T-cell (primary cell): ENCODE measurements at regions not wholly inside any gene's neighbourhood (a gene's known extent, or its start where the extent isn't known, plus 50 kb on each side); places are given as distances from the start of the nearest gene placed in this dataset.

Experiments
- ATAC-seq, 4 experiments: fragments of 200-7000 bp in 3 of 4; fragments of 150-1000 bp in 1 of 4; cut with Tn5 transposase; replicated peaks in 1 of 4; 1 replicate in 3 of 4; 2 replicates in 1 of 4; pipeline ENCODE4 v1.10.0; 2021; ENCODE audit warnings: moderate library complexity in 3 of 4, mild to moderate bottlenecking in 2 of 4, moderate number of reproducible peaks in 1 of 4
- CTCF ChIA-PET, 2 donors: fragments of 300-600 bp; sonication (Branson Sonifier 250); formaldehyde crosslinking; loops; one replicate each; lab custom pipeline; 2022; ENCODE audit warnings: antibody characterized with exemption in 2 of 2; lab: Charles Lee
- POLR2A ChIA-PET, 2 donors: fragments of 300-600 bp; sonication (Branson Sonifier 250); formaldehyde crosslinking; loops; one replicate each; lab custom pipeline; 2022; ENCODE audit warnings: antibody characterized with exemption in 2 of 2; lab: Charles Lee
- DNase-seq, 35 experiments: peaks; one replicate each; pipeline versions ENCODE4 v3.0.0 to v3.0.0-alpha.2; 2013 to 2023
- H3K27ac ChIP-seq: one replicate; pipeline ENCODE4 v1.5.1; 2013; ENCODE audit warnings: low read length
- H3K27me3 ChIP-seq, 2 experiments: replicated peaks in 1 of 2; 1 replicate in 1 of 2; 2 replicates in 1 of 2; pipeline versions ENCODE4 v1.6.1 to v1.7.0; 2013; ENCODE audit warnings: low read length in 1 of 2, mixed read lengths in 1 of 2; ENCODE audit not compliant: control insufficient read depth in 2 of 2, insufficient read depth in 2 of 2; ENCODE audit errors: extremely low read depth in 1 of 2
- H3K36me3 ChIP-seq, 2 donors: 1 replicate in 1 of 2; 2 replicates in 1 of 2; pipeline versions ENCODE4 v1.6.1 to v1.7.0; 2013; ENCODE audit warnings: low read length in 1 of 2; ENCODE audit not compliant: control insufficient read depth in 2 of 2, insufficient read depth in 1 of 2; ENCODE audit errors: extremely low read depth in 1 of 2
- H3K4me1 ChIP-seq, 2 experiments: 1 replicate in 1 of 2; 2 replicates in 1 of 2; pipeline versions ENCODE4 v1.6.1 to v1.7.0; 2013; ENCODE audit warnings: low read length in 2 of 2, mixed read lengths in 1 of 2; ENCODE audit not compliant: insufficient read depth in 2 of 2, control insufficient read depth in 1 of 2; ENCODE audit errors: extremely low read depth in 1 of 2
- H3K4me3 ChIP-seq, 2 donors: 1 replicate in 1 of 2; 2 replicates in 1 of 2; pipeline versions ENCODE4 v1.5.1 to v1.7.0; 2013; ENCODE audit warnings: mild to moderate bottlenecking in 2 of 2, low read length in 1 of 2, moderate library complexity in 1 of 2; ENCODE audit not compliant: control insufficient read depth in 1 of 2; ENCODE audit errors: extremely low read depth in 1 of 2
- H3K9me3 ChIP-seq: 2 replicates; pipeline ENCODE4 v1.7.0; 2013
- H3K27ac Mint-ChIP-seq, 2 donors: one replicate each; pipeline ENCODE4 v1.8.0; 2020 to 2021; ENCODE audit warnings: mild to moderate bottlenecking in 2 of 2, mixed read lengths in 2 of 2
- H3K27me3 Mint-ChIP-seq, 2 donors: one replicate each; pipeline ENCODE4 v1.8.0; 2021 to 2022; ENCODE audit warnings: mixed read lengths in 2 of 2
- H3K36me3 Mint-ChIP-seq: one replicate; pipeline ENCODE4 v1.8.0; 2021; ENCODE audit warnings: mixed read lengths
- H3K4me1 Mint-ChIP-seq, 3 donors: one replicate each; pipeline ENCODE4 v1.8.0; 2020 to 2022; ENCODE audit warnings: mixed read lengths in 3 of 3, mild to moderate bottlenecking in 1 of 3
- H3K4me3 Mint-ChIP-seq, 3 donors: one replicate each; pipeline ENCODE4 v1.8.0; 2020 to 2022; ENCODE audit warnings: mild to moderate bottlenecking in 3 of 3, mixed read lengths in 3 of 3, moderate library complexity in 3 of 3
- H3K9me3 Mint-ChIP-seq, 3 donors: one replicate each; pipeline ENCODE4 v1.8.0; 2020 to 2022; ENCODE audit warnings: mixed read lengths in 3 of 3
- WGBS: methylation state at CpG from one replicate; pipeline ENCODE4 v1.1.5; 2013; ENCODE audit warnings: missing lambda C conversion rate; ENCODE audit not compliant: insufficient coverage; 5-methylcytosine and 5-hydroxymethylcytosine counted together

DNA sequence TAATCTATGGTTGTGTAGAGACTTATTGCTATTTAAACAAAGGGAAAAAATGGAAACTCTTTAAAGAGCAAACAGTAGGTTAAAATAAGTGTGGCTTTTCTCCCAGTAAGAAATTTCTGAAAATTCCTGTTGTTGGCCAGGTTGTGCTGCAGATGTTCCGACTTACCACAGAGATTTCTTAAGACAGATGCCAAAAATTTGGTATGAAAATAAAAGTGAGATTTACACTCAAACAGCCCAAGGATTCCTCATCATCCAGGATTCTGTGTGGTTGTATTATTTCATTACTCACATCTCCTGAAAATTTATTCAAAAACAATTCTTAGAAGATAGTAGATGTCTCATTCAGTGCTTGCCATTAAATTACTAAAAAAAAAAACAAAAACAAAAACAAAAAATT, 296.7 kb upstream of the PTBP2 start:
- Histone ChIP-seq H3K27me3 (no peaks in the 10 kb centered on the region), H3K4me1 (no peaks in the 10 kb centered on the region), H3K27ac (no peak overlapping the region), H3K9me3 (no peaks in the 10 kb centered on the region), H3K36me3 (no peaks in the 10 kb centered on the region), H3K4me3 (no peak overlapping the region)
- POLR2A ChIA-PET: no interaction called here
- Mint-ChIP-seq H3K9me3 (peaks cover 0 to 3% (median 0%) of the 10 kb centered on the region in 3 donors), H3K27ac (no peak overlapping the region), H3K4me1 (no peaks in the 10 kb centered on the region), H3K36me3 (no peaks in the 10 kb centered on the region), H3K4me3 (no peak overlapping the region), H3K27me3 (no peaks in the 10 kb centered on the region)
- ATAC-seq (no peak), DNase-seq (no peak)
- no CpG with 5 or more reads among the region's 1 CpG for WGBS
- CTCF ChIA-PET: no interaction called here

DNA sequence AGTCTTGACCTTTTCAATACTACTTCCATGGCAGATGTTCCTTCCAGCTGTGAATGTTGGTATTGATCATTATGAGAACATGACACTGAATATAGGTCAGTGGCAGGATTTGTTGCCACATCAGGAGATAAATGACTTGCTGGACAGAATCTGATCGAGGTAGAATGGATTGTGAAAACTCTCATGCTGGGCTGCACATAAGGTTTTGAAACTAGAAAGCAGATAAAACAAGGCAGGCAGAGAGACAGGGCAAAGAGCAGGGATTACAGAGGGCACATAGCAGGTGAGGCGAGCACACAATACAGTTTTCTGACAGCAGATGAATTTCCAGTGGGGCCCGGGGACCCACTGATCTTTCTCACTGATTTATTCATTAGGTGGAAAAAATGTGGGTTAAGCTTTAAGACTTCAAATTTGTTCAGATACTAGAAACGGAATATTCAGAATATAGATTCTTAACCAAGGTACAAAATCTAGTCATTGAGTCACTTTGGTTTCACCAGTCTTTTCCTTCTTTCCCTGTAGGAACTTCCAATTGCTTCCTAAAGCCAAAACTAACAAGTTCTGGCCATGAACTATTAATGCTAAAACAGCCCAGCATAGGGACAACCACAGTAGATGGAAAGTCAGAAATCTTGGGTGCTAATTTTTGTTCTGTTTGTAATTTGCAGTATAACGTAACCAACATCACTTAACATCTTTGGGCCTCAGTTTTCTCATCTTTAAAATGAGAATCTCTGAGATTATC, 296.0 kb upstream of the PTBP2 start:
- H3K27ac ChIP-seq: no peak overlapping the region
- ChIA-PET POLR2A (no interaction called here), CTCF (no interaction called here)
- no peak overlapping the region for H3K4me3 ChIP-seq
- Mint-ChIP-seq H3K4me1 (no peaks in the 10 kb centered on the region), H3K9me3 (peaks cover 0 to 3% (median 0%) of the 10 kb centered on the region in 3 donors), H3K27me3 (no peaks in the 10 kb centered on the region), H3K36me3 (no peaks in the 10 kb centered on the region), H3K4me3 (no peak overlapping the region), H3K27ac (no peak overlapping the region)
- no peak for ATAC-seq
- no peaks in the 10 kb centered on the region for H3K36me3 ChIP-seq
- 44% methylated on average over 3 of the region's 5 CpGs for WGBS
- H3K9me3 ChIP-seq: no peaks in the 10 kb centered on the region
- DNase-seq: no peak
- no peaks in the 10 kb centered on the region for H3K4me1 ChIP-seq
- H3K27me3 ChIP-seq: no peaks in the 10 kb centered on the region

DNA sequence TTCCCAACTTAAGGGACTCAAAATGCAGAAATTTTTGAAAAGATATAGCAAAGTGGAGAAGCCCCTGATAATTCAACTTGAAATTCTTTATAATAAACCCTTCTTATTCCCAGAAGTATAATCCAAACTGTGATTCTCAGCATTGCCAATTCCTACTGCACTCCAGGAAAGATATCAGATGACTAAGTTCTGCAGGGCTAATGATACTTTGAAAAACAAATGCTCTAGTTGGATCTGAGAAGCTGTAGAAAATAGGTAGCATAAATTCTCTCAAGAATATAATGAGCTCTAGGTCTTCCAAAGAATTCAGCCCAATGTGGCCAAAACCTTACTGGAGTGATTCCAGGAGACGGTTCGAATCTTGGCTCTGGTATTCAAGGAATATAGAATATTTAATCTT, 294.0 kb upstream of the PTBP2 start:
- CTCF ChIA-PET: no interaction called here

DNA sequence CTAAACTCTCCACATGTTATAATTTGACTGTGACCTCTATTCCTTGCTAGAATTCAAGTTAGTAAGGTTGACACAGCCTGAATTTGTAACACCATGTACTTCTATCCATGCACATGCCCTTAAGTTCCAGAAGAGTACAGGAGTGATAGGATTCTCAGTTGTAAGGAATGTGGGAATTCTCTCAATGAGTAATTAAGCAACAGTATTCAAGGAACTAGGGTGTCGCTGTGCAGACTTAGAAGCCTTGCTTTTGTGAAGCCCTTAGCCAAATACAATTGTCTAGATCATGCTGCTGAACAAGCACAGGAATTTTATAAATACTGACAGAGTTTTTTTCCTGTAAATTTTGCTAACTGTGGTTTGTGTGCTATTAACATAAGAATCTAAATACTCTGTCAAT, 276.3 kb upstream of the PTBP2 start:
- no peak overlapping the region for H3K4me3 ChIP-seq
- ChIA-PET CTCF (no interaction called here), POLR2A (no interaction called here)
- no peaks in the 10 kb centered on the region for H3K4me1 ChIP-seq
- no peaks in the 10 kb centered on the region for H3K4me1 Mint-ChIP-seq
- no peak overlapping the region for H3K27ac ChIP-seq
- H3K27me3 Mint-ChIP-seq: no peaks in the 10 kb centered on the region
- H3K27ac Mint-ChIP-seq: no peak overlapping the region
- ATAC-seq (no peak), DNase-seq (no peak)
- H3K36me3 Mint-ChIP-seq: no peaks in the 10 kb centered on the region
- peaks cover 0 to 15% (median 0%) of the 10 kb centered on the region in 3 donors for H3K9me3 Mint-ChIP-seq
- H3K9me3 ChIP-seq: no peaks in the 10 kb centered on the region
- H3K4me3 Mint-ChIP-seq: no peak overlapping the region
- WGBS: no CpG with 5 or more reads among the region's 1 CpG
- H3K36me3 ChIP-seq: no peaks in the 10 kb centered on the region
- no peaks in the 10 kb centered on the region for H3K27me3 ChIP-seq

More for the DNA sequence above, 294.0 kb upstream of the PTBP2 start:
- Histone ChIP-seq H3K4me1 (no peaks in the 10 kb centered on the region), H3K36me3 (no peaks in the 10 kb centered on the region), H3K27me3 (no peaks in the 10 kb centered on the region), H3K4me3 (no peak overlapping the region), H3K27ac (no peak overlapping the region), H3K9me3 (no peaks in the 10 kb centered on the region)
- ATAC-seq (no peak), DNase-seq (no peak)
- Mint-ChIP-seq H3K27me3 (no peaks in the 10 kb centered on the region), H3K27ac (no peak overlapping the region), H3K36me3 (no peaks in the 10 kb centered on the region), H3K4me3 (no peak overlapping the region), H3K9me3 (peaks cover 3 to 9% (median 8%) of the 10 kb centered on the region in 3 donors), H3K4me1 (no peaks in the 10 kb centered on the region)
- no CpG with 5 or more reads among the region's 2 CpGs for WGBS
- POLR2A ChIA-PET: no interaction called here

DNA sequence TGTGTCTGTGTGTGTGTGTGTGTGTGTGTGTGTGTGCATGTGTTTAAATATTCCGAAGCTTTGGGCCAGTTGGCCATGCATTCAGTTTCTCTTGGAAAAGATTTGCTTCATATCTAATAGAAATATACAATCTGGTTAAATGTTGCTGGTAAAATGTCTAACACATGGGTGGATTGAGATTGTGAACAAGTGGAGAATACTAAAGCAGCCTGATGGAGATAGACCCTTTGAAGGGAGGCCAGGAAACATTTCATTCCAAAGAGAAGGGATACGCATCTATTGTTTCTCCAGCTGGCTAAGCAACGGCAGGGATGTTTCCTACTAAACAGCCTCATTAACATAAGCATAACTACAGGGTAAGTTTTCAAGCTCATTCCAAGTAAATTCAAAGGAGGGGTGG, 257.5 kb upstream of the PTBP2 start:
- ChIA-PET CTCF (no interaction called here), POLR2A (no interaction called here)
- Mint-ChIP-seq H3K9me3 (peaks cover 0 to 6% (median 3%) of the 10 kb centered on the region in 3 donors), H3K27me3 (no peaks in the 10 kb centered on the region), H3K27ac (no peak overlapping the region), H3K4me3 (no peak overlapping the region), H3K36me3 (no peaks in the 10 kb centered on the region), H3K4me1 (no peaks in the 10 kb centered on the region)
- no peak overlapping the region for H3K4me3 ChIP-seq
- no CpG with 5 or more reads among the region's 3 CpGs for WGBS
- no peaks in the 10 kb centered on the region for H3K27me3 ChIP-seq
- H3K9me3 ChIP-seq: no peaks in the 10 kb centered on the region
- DNase-seq (no peak), ATAC-seq (no peak)
- H3K36me3 ChIP-seq: no peaks in the 10 kb centered on the region
- no peak overlapping the region for H3K27ac ChIP-seq
- no peaks in the 10 kb centered on the region for H3K4me1 ChIP-seq

DNA sequence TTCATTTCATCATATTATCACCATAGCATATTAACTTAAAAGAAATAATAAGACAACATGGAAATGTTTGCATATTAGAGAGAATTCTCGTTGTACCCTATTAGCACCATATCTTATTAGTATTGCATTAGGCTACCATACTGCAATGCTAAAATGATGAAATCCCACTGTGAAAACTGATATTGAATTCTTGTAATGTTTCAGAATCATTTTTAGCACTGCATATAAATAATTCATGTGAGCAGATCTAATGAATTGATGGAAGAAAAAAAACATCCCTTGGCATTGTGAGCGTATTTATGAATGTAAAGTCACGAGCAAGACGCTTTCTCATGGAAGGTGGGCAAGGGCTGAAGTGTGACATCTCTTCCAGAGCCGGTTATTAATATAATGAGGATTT, 257.1 kb upstream of the PTBP2 start:
- no peak overlapping the region for H3K27ac Mint-ChIP-seq
- ATAC-seq (no peak), DNase-seq (no peak)
- POLR2A ChIA-PET: no interaction called here
- no peaks in the 10 kb centered on the region for H3K36me3 ChIP-seq
- CTCF ChIA-PET: no interaction called here
- H3K27me3 ChIP-seq: no peaks in the 10 kb centered on the region
- H3K4me3 Mint-ChIP-seq: no peak overlapping the region
- H3K27me3 Mint-ChIP-seq: no peaks in the 10 kb centered on the region
- WGBS: 93% methylated on average over 2 of the region's 5 CpGs
- no peaks in the 10 kb centered on the region for H3K4me1 ChIP-seq
- no peak overlapping the region for H3K4me3 ChIP-seq
- H3K27ac ChIP-seq: no peak overlapping the region
- H3K4me1 Mint-ChIP-seq: no peaks in the 10 kb centered on the region
- H3K9me3 ChIP-seq: no peaks in the 10 kb centered on the region
- H3K36me3 Mint-ChIP-seq: no peaks in the 10 kb centered on the region
- peaks cover 0 to 6% (median 3%) of the 10 kb centered on the region in 3 donors for H3K9me3 Mint-ChIP-seq

DNA sequence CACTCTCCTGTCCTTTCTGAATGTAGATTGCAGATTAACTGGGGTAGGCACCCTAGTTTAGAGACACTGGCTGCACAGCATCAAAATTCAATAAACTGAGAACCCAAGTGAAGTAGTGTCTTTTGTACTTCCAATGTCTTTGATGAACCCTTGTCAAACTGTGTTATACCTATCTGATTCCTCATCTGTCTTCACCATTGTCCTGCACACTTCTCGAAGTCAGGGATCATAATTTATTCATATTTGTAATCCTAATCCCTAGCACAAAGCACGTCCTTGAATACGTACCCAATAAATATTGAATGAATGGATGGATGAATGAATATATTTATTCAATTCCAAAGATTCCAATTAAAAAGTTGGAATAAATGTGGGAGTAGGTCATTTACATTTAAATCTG, 256.6 kb upstream of the PTBP2 start:
- Histone ChIP-seq H3K27me3 (no peaks in the 10 kb centered on the region), H3K4me3 (no peak overlapping the region), H3K36me3 (no peaks in the 10 kb centered on the region), H3K27ac (no peak overlapping the region), H3K9me3 (no peaks in the 10 kb centered on the region), H3K4me1 (no peaks in the 10 kb centered on the region)
- Mint-ChIP-seq H3K36me3 (no peaks in the 10 kb centered on the region), H3K4me1 (no peaks in the 10 kb centered on the region), H3K27ac (no peak overlapping the region), H3K9me3 (peaks cover 0 to 6% (median 3%) of the 10 kb centered on the region in 3 donors), H3K27me3 (no peaks in the 10 kb centered on the region), H3K4me3 (no peak overlapping the region)
- WGBS: no CpG with 5 or more reads among the region's 3 CpGs
- ChIA-PET CTCF (no interaction called here), POLR2A (no interaction called here)
- no peak for ATAC-seq
- no peak for DNase-seq
